Chondrocyte (in vitro differentiated cells): ENCODE measurements at regions not wholly inside any gene's neighbourhood (a gene's known extent, or its start where the extent isn't known, plus 50 kb on each side); places are given as distances from the start of the nearest gene placed in this dataset.
A peak's percentile ranks its signal among the peaks of the same experiment; 100 is the strongest.
"Not testable (repeated sequence)": the region's sequence is repeated elsewhere in the genome, so short reads cannot be mapped to it uniquely, and the experiment has no call there.

Experiments used
- DNase-seq: peaks from one replicate; pipeline ENCODE4 v3.0.0; 2021; ENCODE audit warnings: mixed read lengths, low spot score
- H3K27ac Mint-ChIP-seq: one replicate; pipeline ENCODE4 v1.8.0; 2021; ENCODE audit warnings: mild to moderate bottlenecking, moderate library complexity, mixed read lengths; ENCODE audit not compliant: unreplicated experiment
- H3K27me3 Mint-ChIP-seq: 2 replicates; pipeline ENCODE4 v1.8.0; 2021; ENCODE audit warnings: low read depth, mixed read lengths
- H3K36me3 Mint-ChIP-seq: 2 replicates; pipeline ENCODE4 v1.8.0; 2021; ENCODE audit warnings: low read depth, mixed read lengths
- H3K4me1 Mint-ChIP-seq: 2 replicates; pipeline ENCODE4 v1.8.0; 2021; ENCODE audit warnings: low read depth, mild to moderate bottlenecking, mixed read lengths
- H3K4me3 Mint-ChIP-seq: one replicate; pipeline ENCODE4 v1.8.0; 2021; ENCODE audit warnings: mild to moderate bottlenecking, moderate library complexity, mixed read lengths; ENCODE audit not compliant: unreplicated experiment
- H3K9me3 Mint-ChIP-seq: 2 replicates; pipeline ENCODE4 v1.8.0; 2021; ENCODE audit warnings: low read depth, mixed read lengths
- CTCF ChIP-seq: fragments of 200-600 bp; sonication (generic); IDR thresholded peaks from 2 replicates; pipeline ENCODE4 v1.5.0; 2021; ENCODE audit warnings: antibody characterized with exemption, mild to moderate bottlenecking, moderate library complexity

- H3K27ac Mint-ChIP-seq = no peak overlapping the region
- no peaks in the 10 kb centered on the region for H3K36me3 Mint-ChIP-seq
- no peak overlapping the region for H3K4me3 Mint-ChIP-seq
- peaks cover 3% of the 10 kb centered on the region for H3K4me1 Mint-ChIP-seq
- TF ChIP-seq CTCF = no peak
- H3K27me3 Mint-ChIP-seq = peaks cover 7% of the 10 kb centered on the region
- peak; percentile 54 for DNase-seq
- H3K9me3 Mint-ChIP-seq = no peaks in the 10 kb centered on the region
Observed at GRCh38 chr12:131269551-131269950, 315.8 kb downstream of the ADGRD1 start.

GRCh38 chr12:131269977-131270376 is 316.3 kb downstream of the ADGRD1 start:
- not testable (repeated sequence) for H3K4me3 Mint-ChIP-seq, H3K9me3 Mint-ChIP-seq, H3K4me1 Mint-ChIP-seq, H3K27ac Mint-ChIP-seq, H3K36me3 Mint-ChIP-seq
- H3K27me3 Mint-ChIP-seq = peaks cover 12% of the 10 kb centered on the region
- DNase-seq = peak; percentile 30

GRCh38 chr12:131271724-131272123 is 318.0 kb downstream of the ADGRD1 start:
- Mint-ChIP-seq H3K4me3 (no peak overlapping the region), H3K36me3 (no peaks in the 10 kb centered on the region), H3K9me3 (no peaks in the 10 kb centered on the region), H3K4me1 (peaks cover 3% of the 10 kb centered on the region), H3K27me3 (peaks cover 14% of the 10 kb centered on the region), H3K27ac (no peak overlapping the region)
- DNase-seq = no peak
- TF ChIP-seq CTCF = no peak

GRCh38 chr12:131272283-131272814 is 318.6 kb downstream of the ADGRD1 start:
- H3K27me3 Mint-ChIP-seq = peaks cover 14% of the 10 kb centered on the region
- H3K9me3 Mint-ChIP-seq, H3K27ac Mint-ChIP-seq, H3K36me3 Mint-ChIP-seq, H3K4me3 Mint-ChIP-seq, H3K4me1 Mint-ChIP-seq: not testable (repeated sequence)
- peak; percentile 47 for DNase-seq

GRCh38 chr12:131273291-131273845 is 319.7 kb downstream of the ADGRD1 start:
- peak; percentile 41 for DNase-seq
- TF ChIP-seq CTCF = no peak
- H3K4me3 Mint-ChIP-seq = no peak overlapping the region
- peaks cover 14% of the 10 kb centered on the region for H3K27me3 Mint-ChIP-seq
- H3K4me1 Mint-ChIP-seq = no peaks in the 10 kb centered on the region
- no peaks in the 10 kb centered on the region for H3K9me3 Mint-ChIP-seq
- no peak overlapping the region for H3K27ac Mint-ChIP-seq
- H3K36me3 Mint-ChIP-seq = no peaks in the 10 kb centered on the region

GRCh38 chr12:131274061-131274460 is 320.4 kb downstream of the ADGRD1 start:
- H3K4me3 Mint-ChIP-seq = no peak overlapping the region
- TF ChIP-seq CTCF = no peak
- no peaks in the 10 kb centered on the region for H3K36me3 Mint-ChIP-seq
- H3K4me1 Mint-ChIP-seq = no peaks in the 10 kb centered on the region
- no peak overlapping the region for H3K27ac Mint-ChIP-seq
- DNase-seq = peak; percentile 93
- H3K9me3 Mint-ChIP-seq = no peaks in the 10 kb centered on the region
- peaks cover 14% of the 10 kb centered on the region for H3K27me3 Mint-ChIP-seq
